ENCODE measurements at regions not wholly inside any gene's neighbourhood (a gene's known extent, or its start where the extent isn't known, plus 50 kb on each side); places are given as distances from the start of the nearest gene placed in this dataset.

GRCh38 chr1:106972074-106972473 lies 84.4 kb upstream of the PRMT6 start:
- DNase-seq: no peak
- H3K9me3 Mint-ChIP-seq: no peaks in the 10 kb centered on the region
- no peaks in the 10 kb centered on the region for H3K36me3 Mint-ChIP-seq (ENCODE audit: low read depth)
- no peak overlapping the region for H3K27ac Mint-ChIP-seq
- H3K4me3 Mint-ChIP-seq: no peak overlapping the region
- H3K27me3 Mint-ChIP-seq: no peaks in the 10 kb centered on the region
- no peak for ATAC-seq
- H3K4me1 Mint-ChIP-seq: no peaks in the 10 kb centered on the region

DNA sequence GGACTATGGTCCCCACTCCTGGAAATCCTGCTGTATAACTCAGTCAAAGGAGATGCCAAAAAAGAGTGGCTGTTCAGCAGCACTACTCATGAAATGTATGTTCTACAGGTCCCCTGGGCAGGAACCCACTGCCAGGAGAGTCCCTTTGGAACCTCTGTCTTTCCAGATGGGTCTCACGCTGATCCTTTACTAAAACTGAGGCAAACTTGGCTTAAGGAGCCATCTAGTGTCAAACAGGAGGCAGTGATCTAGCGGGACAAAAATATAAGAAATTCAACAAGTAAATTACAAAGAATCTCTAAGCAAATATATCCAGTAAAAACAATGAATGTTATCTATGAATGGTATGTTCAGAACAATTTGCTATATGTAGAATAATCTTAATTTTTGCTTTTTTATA lies 80.5 kb upstream of the PRMT6 start:
- H3K4me3 Mint-ChIP-seq: no peak overlapping the region
- no peaks in the 10 kb centered on the region for H3K36me3 Mint-ChIP-seq (ENCODE audit: low read depth)
- DNase-seq (no peak), ATAC-seq (no peak)
- H3K4me1 Mint-ChIP-seq: no peaks in the 10 kb centered on the region
- H3K27me3 Mint-ChIP-seq: peaks cover 2% of the 10 kb centered on the region
- no peaks in the 10 kb centered on the region for H3K9me3 Mint-ChIP-seq
- H3K27ac Mint-ChIP-seq: no peak overlapping the region

DNA sequence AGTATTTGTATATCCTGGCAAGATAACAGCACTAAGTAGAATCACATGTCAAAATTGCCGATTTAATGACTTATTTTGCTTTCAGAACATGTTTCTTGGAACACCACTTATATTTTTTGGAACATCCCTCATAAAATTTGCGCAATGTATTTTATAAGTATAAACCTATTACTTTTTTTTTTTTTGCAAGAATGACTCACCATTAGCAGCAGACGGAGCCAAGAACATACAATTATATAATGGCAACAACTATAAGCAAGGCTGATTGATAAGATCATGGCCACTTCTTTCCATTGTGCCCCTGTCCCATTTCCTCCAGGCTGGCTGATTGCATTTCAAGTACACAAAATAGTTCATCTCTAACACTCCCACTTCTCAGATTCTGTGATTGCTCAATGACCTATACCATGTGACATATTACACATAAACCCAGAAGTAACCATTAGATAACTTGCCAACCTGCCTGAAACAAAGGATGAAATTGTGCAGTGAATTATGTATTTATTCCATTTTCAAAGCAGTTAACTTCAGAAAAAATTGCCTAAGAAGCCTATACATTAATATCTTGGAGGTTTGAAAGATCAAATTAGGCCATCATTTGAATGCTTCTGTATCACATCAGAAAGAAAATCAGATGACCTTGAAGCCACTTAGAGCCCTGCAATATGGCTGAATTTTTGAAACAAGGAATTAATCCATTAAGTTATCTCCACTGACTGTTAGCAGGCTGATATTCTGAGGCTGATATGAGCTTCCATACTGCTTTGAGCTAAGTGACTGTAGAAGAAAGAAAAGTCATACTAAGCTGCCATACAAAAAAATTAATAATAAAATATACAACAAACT lies 77.8 kb upstream of the PRMT6 start:
- Mint-ChIP-seq H3K4me3 (no peak overlapping the region), H3K27me3 (peaks cover 2% of the 10 kb centered on the region), H3K36me3 (ENCODE audit: low read depth) (no peaks in the 10 kb centered on the region), H3K9me3 (no peaks in the 10 kb centered on the region), H3K27ac (no peak overlapping the region), H3K4me1 (no peaks in the 10 kb centered on the region)
- DNase-seq: no peak
- ATAC-seq: no peak

GRCh38 chr1:106979371-106979770 lies 77.1 kb upstream of the PRMT6 start:
- ATAC-seq (no peak), DNase-seq (no peak)
- H3K27ac Mint-ChIP-seq: no peak overlapping the region
- no peaks in the 10 kb centered on the region for H3K36me3 Mint-ChIP-seq (ENCODE audit: low read depth)
- H3K4me3 Mint-ChIP-seq: no peak overlapping the region
- peaks cover 3% of the 10 kb centered on the region for H3K27me3 Mint-ChIP-seq
- no peaks in the 10 kb centered on the region for H3K4me1 Mint-ChIP-seq
- H3K9me3 Mint-ChIP-seq: no peaks in the 10 kb centered on the region

DNA sequence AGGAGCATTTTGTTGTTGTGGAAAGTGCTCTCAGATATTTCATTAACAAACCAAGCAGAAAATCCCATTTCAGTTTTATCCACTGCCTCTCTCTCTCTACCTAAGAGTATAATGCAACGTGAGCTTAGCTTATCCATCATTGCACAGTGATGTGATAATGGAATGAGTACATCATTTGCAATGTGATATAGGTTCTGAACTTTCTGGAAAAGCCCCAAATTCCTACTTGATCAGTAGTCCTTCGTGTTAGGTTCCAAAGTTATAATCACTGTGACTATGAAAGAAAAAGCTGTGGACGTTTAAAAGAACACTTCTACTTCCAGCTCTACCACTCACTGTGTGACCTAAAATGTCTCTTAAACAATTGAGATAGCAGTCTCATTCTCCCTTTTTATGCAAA lies 76.4 kb upstream of the PRMT6 start:
- Mint-ChIP-seq H3K4me3 (no peak overlapping the region), H3K27ac (no peak overlapping the region), H3K9me3 (no peaks in the 10 kb centered on the region), H3K4me1 (no peaks in the 10 kb centered on the region), H3K27me3 (peaks cover 5% of the 10 kb centered on the region), H3K36me3 (ENCODE audit: low read depth) (no peaks in the 10 kb centered on the region)
- ATAC-seq (no peak), DNase-seq (no peak)

DNA sequence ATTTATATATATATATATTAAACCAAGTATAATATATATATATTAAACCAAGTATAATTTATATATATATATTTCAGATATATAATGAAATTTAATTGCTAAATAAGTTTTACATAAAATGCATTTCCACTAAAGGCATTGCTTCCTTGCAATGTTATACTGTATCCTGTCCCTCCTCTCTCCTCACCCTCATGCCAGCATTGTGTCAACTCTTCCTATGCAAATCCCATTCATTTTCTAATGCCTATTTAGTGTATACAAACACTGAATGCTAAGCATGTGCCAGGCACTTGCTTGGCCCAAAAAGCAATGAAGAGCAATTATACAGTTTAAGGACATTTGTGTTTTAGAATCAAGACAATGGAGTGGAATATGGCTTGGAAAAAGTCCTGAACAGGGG lies 71.7 kb upstream of the PRMT6 start:
- peaks cover 14% of the 10 kb centered on the region for H3K27me3 Mint-ChIP-seq
- H3K27ac Mint-ChIP-seq: no peak overlapping the region
- ATAC-seq (no peak), DNase-seq (no peak)
- H3K4me3 Mint-ChIP-seq: no peak overlapping the region
- H3K4me1 Mint-ChIP-seq: no peaks in the 10 kb centered on the region
- no peaks in the 10 kb centered on the region for H3K9me3 Mint-ChIP-seq
- no peaks in the 10 kb centered on the region for H3K36me3 Mint-ChIP-seq (ENCODE audit: low read depth)

DNA sequence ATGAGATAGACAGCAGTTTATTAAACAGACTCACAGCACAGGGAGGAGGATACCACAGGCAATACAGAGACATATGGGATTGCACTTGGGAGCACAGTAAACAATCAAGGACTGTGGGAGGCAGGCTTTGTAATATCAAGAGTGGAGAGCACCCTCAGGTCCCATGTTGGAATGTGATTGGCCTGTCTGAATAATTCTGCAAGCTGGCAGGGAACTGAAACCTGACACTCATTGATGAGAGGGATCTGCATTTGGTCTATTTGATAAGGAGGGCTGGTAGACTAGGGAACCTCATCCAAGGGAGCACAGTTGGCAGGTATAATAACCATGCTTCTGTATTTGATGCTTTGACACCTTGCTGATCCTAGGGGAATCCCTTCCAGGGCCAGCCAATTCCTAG lies 69.9 kb upstream of the PRMT6 start:
- H3K9me3 Mint-ChIP-seq: no peaks in the 10 kb centered on the region
- H3K27me3 Mint-ChIP-seq: peaks cover 18% of the 10 kb centered on the region

GRCh38 chr1:106995970-106996369 lies 60.5 kb upstream of the PRMT6 start:
- no peak for DNase-seq
- H3K27ac Mint-ChIP-seq: no peak overlapping the region
- no peak overlapping the region for H3K4me3 Mint-ChIP-seq
- H3K9me3 Mint-ChIP-seq: peaks cover 8% of the 10 kb centered on the region
- no peaks in the 10 kb centered on the region for H3K4me1 Mint-ChIP-seq
- H3K27me3 Mint-ChIP-seq: peaks cover 4% of the 10 kb centered on the region
- ATAC-seq: no peak
- no peaks in the 10 kb centered on the region for H3K36me3 Mint-ChIP-seq (ENCODE audit: low read depth)

More for the DNA sequence above, 69.9 kb upstream of the PRMT6 start:
- Mint-ChIP-seq H3K27ac (no peak overlapping the region), H3K4me3 (no peak overlapping the region), H3K4me1 (no peaks in the 10 kb centered on the region), H3K36me3 (ENCODE audit: low read depth) (no peaks in the 10 kb centered on the region)
- DNase-seq (no peak), ATAC-seq (no peak)

DNA sequence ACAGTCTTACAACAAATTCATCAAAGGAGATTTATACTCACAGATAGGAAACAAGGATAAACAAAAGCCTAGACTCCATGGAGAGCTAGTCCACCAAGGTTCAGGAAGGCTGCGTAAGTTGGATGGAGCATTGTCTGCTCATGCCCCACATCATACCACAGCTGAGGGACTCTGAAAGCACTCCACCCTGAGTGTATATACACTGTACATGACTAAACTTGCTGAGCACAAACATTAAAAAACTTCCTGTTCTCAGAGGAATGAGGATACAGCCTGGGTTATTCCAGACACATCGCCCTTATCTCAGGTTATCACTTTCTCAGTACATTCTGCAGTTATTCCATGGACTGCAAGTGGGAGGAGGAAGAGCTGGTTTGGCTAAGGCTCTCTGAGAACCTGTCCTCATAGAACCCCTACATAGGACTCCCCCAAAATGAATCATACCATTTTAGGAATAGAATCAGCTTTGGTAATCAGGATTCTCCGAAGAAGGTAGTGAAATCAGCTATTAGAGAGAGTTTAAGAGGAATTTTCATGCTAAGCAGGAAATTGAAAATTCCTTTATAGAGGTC lies 58.0 kb upstream of the PRMT6 start:
- no peak for DNase-seq
- no peak for ATAC-seq
- Mint-ChIP-seq H3K36me3 (ENCODE audit: low read depth) (no peaks in the 10 kb centered on the region), H3K9me3 (peaks cover 8% of the 10 kb centered on the region), H3K4me3 (no peak overlapping the region), H3K4me1 (no peaks in the 10 kb centered on the region), H3K27me3 (peaks cover 2% of the 10 kb centered on the region), H3K27ac (no peak overlapping the region)

- Mint-ChIP-seq H3K9me3 (peaks cover 4% of the 10 kb centered on the region), H3K4me3 (no peak overlapping the region), H3K36me3 (ENCODE audit: low read depth) (no peaks in the 10 kb centered on the region), H3K27ac (no peak overlapping the region), H3K27me3 (peaks cover 2% of the 10 kb centered on the region), H3K4me1 (no peaks in the 10 kb centered on the region)
- ATAC-seq (no peak), DNase-seq (no peak)
Measured at GRCh38 chr1:107000902-107001301, 55.6 kb upstream of the PRMT6 start.

DNA sequence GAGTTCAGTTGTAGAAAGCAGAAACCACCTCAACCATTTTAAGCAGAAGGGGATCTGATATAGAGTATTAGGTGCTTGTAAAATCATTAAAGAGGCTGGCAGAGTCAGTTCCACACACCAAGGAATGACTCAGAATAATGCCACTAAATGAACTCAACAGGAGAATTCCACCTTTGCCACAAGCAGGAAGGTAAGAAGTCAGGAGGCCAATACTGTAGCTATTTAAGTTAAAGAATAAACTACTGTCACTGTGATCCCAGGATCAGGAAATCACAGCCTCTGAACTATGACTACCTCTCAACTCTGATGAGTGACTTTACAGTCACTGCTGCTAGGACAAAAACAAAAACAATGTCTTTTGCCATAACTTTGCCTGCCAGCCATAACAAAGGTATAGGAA lies 52.5 kb upstream of the PRMT6 start:
- no peak for ATAC-seq
- Mint-ChIP-seq H3K4me1 (no peaks in the 10 kb centered on the region), H3K9me3 (no peaks in the 10 kb centered on the region), H3K27ac (no peak overlapping the region), H3K36me3 (ENCODE audit: low read depth) (no peaks in the 10 kb centered on the region), H3K27me3 (peaks cover 5% of the 10 kb centered on the region), H3K4me3 (no peak overlapping the region)
- no peak for DNase-seq

DNA sequence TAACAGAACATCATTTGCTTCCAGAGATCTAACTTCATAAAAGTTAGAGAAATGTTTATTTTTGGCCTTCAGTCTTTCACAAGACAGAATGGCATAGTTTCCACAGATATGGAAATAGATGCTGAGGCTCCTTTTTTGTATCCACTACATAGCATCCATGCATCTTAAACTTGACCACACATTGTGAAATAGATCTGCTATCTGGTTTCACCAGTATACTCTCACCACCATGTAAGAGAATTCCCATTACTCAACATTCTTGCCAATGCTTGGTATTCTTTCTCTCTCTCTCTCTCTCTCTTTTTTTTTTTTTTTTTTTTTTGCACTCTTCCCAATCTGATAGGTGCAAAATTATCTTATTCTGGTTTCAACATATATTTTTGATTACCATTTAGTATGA lies 52.1 kb upstream of the PRMT6 start:
- H3K4me3 Mint-ChIP-seq: no peak overlapping the region
- no peak for ATAC-seq
- DNase-seq: no peak
- no peaks in the 10 kb centered on the region for H3K36me3 Mint-ChIP-seq (ENCODE audit: low read depth)
- H3K9me3 Mint-ChIP-seq: no peaks in the 10 kb centered on the region
- no peak overlapping the region for H3K27ac Mint-ChIP-seq
- peaks cover 5% of the 10 kb centered on the region for H3K27me3 Mint-ChIP-seq
- H3K4me1 Mint-ChIP-seq: no peaks in the 10 kb centered on the region
